ENCODE measurements at regions not wholly inside any gene's neighbourhood (a gene's known extent, or its start where the extent isn't known, plus 50 kb on each side); places are given as distances from the start of the nearest gene placed in this dataset.

DNA sequence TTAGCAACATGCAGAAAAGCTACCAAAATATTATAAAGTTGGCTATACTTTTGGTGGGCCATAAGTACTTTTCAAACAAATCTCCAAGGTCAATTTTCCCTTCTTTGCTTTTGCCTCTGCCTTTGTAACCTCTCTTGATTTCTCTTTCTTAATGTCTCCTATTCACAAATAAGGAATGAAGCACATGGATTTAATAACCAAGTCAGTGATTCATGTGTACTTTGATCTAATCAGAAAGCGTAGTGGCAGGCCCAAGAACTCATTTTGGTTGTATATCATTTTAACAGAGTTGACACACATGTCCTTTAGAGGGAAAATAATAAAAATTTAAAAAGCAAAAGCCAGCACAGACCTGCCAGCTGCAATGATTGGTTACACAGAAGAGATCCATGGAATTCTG is 93.7 kb downstream of the FZD1 start:
- TF ChIP-seq EZH2 (IDR thresholded peaks at IDR 0.05; ENCODE audit: insufficient read depth, poor library complexity, severe bottlenecking) = no peak
- no peak for TF ChIP-seq EZH2phosphoT487 (IDR thresholded peaks at IDR 0.05; ENCODE audit: insufficient read depth, low read depth)

Data from GM23248 (cell line).